ENCODE measurements at regions not wholly inside any gene's neighbourhood (a gene's known extent, or its start where the extent isn't known, plus 50 kb on each side); places are given as distances from the start of the nearest gene placed in this dataset.
"Not testable (repeated sequence)": the region's sequence is repeated elsewhere in the genome, so short reads cannot be mapped to it uniquely, and the experiment has no call there.

DNA sequence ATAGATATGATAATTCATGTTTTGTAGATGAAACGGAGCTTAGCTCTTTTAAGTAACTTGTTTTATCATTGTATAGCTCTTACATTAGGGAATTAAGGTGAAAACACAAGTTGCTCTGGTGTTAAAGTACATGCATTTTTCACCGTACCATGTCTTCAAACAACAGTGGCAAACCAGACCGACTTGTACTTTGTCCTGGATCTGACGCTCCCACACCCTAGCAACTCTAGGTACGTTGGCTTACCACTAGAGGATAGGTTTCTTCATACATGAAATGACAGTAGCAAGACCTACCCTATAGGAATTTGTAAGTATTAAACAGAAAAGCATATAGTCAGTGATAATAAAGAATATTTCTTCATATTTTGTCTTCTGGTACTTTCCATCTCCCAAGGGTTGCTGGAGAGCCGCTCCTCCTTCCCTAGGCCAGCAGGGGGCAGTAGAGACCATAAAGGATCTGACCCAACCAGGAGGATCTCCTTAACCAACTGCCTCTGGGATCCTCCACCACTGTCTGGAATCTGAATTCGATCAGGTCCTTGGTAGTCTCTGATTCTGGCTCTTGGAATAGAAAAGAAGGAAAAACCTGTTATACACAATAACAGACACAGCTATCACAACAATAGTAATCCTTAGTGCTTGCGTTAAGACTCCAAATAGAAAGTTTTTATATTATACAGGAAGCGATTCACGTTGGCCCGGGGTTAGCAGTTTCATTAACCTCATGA, 136.7 kb downstream of the CAVIN4 start:
- DNase-seq = peak; percentile 74

DNA sequence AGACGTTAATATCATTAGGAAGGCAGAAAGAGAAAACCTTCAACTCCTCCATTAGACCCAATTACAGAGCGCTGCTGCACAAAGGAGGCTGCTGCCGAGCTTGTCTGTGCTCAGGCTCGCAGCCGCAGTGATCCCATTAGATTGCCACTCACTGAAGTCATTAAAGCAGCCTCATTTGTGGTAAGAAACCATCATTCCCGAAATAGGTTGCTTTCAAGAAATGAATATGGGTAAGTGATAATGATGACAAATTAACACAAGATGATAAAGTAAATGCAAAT, 137.2 kb downstream of the CAVIN4 start:
- DNase-seq = no peak

DNA sequence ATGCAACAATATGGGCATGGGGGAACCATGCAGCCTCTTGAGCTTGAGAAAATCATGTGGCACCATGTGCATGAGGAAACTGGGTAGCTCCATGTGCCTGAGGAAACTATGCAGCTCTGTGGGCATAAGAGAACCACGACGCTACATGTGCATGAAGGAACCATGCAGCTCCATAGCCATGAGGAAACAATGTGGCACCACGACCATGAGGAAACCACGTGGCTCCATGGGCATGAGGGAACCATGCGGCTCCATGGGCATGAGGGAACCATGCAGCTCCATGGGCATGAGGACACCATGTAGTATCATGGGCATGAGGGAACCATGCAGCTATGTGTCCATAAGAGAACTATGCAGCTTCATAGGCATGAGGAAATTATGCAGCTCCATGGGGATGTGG, 140.8 kb downstream of the CAVIN4 start:
- DNase-seq = no peak

DNA sequence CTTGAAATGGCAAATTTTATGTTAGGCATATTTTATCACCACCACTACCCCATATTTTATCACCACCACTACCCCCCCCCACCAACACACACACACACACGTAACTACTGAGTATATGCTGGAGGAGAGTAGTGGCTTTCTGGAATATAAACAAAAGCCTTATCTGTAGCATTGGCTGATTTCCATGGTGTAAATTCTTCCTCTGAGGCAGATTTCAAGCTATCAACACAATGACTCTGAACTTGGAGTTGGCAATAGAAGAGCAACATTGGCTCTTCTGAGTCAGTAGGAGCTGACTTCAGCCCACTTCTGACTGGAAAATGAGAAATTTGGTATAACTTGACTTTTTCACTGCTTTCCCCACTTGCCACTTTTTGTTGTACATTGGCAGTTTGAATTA, 143.0 kb downstream of the CAVIN4 start:
- DNase-seq = no peak

DNA sequence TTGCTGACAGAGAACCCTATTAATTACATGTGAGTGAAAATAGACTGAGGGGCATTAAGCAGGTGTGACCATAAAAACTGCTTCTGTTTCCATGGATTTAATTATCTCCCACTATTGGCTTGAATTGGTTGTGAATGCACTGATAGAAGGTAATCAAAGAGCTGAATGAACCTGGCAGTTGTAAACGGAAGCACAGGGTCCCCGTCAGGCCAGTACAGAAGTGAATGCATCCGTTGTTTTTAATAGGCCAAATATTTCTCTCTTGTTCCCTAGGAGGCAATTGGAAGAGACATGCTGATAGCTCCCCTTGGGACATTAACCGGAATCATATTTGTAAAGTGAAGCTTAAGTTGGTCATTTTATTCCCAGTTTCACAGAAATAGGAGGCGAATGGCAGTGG, 147.0 kb downstream of the CAVIN4 start:
- no peak for DNase-seq

DNA sequence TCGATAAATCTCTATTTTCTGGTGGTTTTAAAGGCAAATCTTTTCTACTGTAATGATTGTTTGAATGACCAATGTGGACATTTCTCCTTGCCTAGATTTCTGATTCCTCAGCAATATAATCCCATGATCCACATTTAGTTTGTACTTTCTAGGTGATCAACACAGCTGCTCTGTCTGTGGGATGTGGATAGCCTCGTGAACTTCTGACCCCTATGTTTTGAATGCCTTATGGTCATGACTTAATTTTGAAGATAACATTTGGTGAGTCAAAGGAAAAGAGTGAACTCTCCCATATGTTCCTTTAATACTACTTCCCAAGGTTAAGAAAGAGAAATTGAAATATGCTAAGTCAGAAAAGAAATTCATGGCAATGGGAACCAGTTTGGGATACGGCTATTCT, 147.5 kb downstream of the CAVIN4 start:
- DNase-seq = no peak

DNA sequence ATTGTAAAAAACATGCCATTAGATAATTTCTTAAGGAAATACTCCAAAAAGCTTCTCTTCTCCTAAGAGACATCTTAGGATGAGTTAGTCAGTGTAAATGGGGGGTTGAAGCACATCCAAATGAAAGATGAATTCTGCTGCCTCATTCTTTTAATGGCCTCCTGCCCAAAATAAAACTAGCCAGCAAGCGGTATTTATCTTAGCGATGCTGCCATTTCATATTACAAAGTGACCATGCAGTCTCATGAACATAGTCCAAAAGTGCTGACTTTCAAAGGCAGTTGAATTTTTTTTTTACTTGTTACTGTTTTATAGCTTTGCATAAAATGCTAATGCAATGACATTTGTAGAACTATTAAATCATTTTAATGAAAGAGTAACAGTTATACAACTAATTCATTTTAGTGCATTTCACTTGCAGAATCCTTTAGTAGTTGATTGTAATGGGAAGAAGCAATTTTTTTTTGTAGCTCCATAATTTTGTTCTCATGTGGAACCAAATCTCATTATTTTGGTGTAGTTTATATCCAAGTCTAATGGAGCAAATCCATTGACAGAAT, 151.5 kb downstream of the CAVIN4 start:
- DNase-seq = no peak

DNA sequence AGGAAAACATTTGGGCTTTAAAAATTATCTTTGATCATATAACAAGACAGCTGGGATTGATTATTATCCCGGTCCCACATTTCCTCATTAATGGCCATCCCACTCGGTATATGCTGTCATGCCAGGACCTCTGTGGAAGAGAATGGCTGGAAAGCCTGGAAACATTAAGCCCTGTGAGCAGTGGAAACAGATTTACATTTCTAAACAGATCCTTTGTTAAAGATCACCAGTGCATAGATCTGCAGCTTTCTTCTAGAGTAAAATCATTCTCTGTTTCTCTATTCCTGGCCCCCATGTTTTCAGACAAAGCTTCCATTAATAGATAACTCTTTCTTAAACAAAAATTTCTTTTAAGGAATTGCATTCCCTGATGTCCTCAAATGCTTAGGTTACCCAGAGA, 152.2 kb downstream of the CAVIN4 start:
- DNase-seq = no peak

DNA sequence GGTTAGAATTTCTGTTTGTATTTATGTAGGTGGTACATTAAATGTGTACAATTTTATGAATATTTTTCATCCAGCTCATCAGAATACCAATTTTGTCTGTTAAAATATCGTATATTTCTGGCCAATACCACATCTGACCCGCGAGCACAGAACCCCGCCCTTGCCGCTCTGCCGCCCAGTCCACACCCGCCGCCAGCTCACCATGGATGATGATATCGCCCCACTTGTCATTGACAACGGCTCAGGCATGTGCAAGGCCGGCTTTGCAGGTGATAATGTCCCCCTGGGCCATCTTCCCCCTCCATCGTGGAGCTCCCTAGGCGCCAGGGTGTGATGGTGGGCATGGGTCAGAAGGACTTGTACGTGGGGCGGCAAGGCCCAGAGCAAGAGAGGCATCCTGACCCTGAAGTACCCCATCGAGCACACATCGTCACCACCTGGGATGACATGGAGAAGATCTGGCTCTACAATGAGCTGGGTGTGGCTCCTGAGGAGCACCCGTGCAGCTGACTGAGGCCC, 153.2 kb downstream of the CAVIN4 start:
- DNase-seq = no peak

DNA sequence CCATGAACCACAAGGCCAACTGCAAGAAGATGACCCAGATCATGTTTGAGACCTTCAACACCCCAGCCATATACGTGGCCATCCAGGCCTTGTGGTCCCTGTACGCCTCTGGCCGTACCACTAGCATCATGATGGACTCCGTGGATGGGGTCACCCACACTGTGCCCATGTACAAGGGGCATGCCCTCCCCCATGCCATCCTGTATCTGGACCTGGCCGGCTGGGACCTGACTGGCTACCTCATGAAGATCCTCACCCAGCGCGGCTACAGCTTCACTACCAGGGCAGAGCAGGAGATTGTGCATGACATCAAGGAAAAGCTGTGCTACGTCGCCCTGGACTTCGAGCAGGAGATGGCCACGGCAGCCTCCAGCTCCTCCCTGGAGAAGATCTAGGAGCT, 153.7 kb downstream of the CAVIN4 start:
- DNase-seq = no peak

DNA sequence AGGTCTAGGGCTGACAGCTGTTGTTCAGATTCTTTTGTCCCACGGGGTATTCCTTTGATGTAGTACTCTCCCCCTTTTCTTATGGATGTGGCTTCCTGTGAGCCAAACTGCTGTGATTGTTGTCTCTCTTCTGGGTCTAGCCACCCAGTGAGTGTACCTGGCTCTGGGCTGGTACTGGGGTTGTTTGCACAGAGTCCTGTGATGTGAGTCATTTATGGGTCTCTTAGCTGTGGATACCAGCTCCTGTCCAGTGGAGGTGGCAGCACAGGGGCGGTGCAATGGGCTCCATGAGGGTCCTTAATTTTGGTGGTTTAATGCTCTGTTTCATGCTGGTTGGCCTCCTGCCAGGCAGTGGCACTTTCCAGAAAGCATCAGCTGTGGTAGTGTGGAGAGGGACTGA, 161.3 kb downstream of the CAVIN4 start:
- DNase-seq = no peak

DNA sequence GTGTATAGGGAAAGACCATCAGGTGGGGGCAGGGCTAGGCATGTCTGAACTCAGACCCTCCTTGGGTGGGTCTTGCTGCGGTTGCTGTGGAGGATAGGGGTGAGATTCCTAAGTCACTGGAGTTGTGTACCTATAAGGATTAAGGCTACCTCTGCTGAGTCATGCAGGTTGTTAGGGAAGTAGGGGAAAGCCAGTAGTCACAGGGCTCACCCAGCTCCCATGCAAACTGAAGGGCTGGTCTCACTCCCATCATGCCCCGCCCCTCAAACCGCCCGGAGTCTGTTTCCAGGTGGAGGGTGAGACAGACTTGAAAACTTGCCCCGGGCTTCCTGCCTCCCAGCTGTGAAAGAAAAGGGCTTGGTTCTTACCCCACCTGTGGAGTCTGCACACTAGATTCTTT, 161.8 kb downstream of the CAVIN4 start:
- no peak for DNase-seq

DNA sequence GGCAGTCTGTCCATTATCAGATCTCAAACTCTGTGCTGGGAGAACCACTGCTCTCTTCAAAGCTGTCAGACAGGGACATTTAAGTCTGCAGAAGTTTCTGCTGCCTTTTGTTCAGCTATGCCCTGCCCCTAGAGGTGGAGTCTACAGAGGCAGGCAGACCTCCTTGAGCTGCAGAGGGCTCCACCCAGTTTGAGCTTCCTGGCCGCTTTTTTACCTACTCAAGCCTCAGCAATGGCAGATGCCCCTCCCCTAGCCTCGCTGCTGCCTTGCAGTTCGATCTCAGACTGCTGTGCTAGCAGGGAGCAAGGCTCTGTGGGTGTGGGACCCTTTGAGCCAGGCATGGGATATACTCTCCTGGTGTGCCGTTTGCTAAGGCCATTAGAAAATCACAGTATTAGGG, 171.1 kb downstream of the CAVIN4 start:
- not testable (repeated sequence) for DNase-seq

DNA sequence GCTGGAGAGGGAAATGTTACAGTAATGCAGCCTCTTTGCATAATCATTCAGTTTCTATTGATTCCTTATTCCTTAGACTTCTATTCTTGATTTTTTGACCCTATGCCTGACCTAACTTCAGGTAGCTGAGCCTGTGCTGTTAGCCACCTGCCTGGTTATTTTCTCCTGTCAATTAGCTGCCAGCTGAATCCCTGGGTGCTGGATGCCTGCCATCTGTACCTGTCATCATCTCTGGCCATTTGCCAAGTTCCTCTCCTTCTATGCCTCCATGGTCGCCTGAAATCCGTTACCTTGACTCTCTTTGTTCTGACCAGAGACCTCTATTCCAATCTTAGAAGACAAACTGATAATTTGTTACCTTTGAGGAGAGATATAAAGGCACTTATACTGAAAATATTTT, 178.3 kb downstream of the CAVIN4 start:
- DNase-seq = no peak

DNA sequence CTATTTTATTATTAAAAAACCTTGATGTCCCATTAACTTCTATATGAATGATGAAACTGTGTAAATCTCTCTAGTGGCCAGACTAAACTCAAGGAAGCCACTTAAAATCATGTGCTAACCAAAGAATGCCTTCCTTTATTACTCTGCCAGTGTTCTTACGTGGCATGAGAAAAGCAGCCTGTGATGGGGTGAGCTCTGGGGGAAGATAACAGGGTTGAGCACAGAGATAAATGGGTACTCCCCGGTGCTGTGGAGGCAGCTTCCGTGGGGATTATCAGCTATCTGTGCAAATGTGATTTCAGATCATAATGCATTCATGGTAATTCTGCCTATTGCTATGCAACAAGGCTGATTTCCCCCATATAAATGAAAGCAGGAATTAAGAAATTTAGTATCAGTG, 181.3 kb downstream of the CAVIN4 start:
- DNase-seq = no peak

DNA sequence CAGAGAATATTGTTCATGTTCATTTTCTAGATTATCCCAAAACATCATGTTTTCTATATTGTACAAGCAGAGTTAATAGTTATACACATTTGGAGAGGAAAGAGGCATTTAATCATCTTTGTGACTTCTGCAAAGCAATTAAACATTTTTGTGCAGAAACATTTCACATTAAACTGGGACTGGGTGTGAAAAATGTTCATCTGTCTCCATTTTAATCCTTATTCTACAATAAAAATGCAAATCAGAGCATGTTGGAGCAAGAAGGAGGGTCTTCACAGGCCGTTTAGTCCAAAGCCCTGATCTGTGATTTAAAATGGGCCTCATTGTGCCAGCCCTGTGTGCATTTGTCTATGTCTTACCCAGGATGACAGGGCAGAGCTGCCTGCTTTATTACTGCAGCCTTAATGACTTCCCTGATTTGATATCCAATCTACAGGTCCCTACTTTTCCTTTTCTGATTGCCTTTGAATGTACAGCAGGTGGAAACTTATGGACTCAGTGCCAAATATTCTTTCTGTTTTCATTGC, 183.5 kb downstream of the CAVIN4 start:
- no peak for DNase-seq

DNA sequence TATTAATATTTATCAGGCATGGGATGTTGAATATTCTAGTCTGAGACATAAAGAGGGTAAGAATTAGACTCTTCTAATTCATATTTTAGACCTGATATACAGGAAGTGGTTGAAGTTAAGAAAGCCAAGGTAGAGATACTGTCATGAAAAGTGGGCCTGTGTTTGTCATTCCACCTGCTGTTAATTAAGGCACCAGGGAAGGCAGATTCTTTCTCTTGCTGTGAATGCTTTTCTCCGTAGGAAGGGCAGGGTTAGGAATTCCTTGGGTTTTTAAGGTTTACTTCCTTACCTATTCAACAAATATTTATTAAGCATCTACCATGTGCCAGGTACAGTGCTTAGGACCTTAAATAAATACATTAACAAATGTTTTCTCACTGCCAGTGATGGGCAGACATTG, 196.4 kb downstream of the CAVIN4 start:
- DNase-seq = no peak

DNA sequence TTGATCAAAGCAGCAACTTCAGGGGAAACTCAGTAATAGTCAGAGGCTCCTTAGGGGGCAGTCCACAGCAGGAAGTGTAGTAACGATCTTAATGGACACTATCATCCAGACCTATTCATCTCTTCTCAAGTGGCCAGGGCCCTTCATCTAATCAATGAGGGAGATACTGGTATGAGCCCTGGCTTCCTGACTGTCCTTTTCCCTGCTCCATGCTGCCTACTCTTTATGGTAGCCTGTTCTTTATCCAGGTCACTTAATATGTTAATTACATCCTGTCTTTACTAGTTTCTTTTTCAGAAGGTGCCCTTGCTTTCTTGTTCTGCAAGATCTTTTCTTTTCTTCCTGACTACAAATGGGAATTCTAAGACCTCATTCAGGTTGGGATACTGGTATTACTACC, 197.1 kb downstream of the CAVIN4 start:
- DNase-seq = no peak

DNA sequence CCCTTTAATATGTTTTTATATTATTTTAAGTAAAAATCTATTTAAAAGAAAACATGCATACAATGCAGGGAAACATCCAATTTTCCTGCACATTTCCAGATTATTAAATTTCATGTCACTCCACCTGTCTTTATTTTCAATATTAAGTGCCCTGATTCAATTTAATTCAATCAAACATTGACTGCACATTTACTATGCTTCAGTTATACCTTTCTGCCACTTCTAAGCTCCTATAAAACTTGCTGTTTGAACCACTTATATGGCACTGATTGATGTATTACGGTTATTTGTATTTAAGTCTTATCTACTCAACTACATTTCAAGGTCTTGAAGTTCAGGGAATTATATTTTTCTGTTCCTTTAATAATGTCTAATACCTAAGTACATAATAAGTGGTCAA, 198.0 kb downstream of the CAVIN4 start:
- no peak for DNase-seq

DNA sequence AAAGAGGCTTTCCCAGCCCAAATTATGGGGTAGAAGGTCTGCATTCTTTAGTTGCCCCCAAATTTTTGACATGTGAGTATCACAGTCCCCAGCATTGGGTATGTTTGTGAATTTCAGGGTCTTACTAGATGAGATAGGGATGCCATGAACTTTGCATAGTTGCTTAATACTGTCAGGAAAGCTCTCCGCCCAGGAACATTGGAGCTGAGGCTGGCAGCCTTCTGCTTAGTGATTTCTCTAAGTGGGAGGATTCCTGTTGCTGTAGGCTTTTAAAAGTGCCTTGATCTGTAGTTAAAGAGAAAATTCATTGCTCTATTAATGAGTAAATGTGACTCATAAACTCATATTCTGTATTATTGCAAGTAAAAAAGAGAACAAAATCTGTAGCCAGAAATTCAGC, 206.9 kb downstream of the CAVIN4 start:
- no peak for DNase-seq

DNA sequence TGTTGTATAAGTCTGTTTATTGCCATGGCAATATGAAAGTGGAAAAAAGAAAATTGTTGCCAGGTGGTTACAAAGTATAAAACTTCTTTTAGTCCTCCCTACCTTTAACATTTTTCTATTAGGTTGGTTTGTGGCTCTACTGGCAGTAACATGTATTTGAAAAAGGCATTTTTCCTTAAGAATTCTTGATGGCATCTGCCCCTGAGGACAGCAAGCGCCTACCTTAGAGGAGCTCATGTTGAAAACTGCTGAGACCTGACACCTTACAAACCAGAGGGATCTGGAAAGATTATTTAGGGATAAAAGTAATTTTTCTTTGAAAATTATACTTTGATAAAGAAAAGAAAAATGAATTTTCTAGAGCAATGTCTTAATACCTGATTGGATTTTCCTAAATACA, 208.1 kb downstream of the CAVIN4 start:
- no peak for DNase-seq

DNA sequence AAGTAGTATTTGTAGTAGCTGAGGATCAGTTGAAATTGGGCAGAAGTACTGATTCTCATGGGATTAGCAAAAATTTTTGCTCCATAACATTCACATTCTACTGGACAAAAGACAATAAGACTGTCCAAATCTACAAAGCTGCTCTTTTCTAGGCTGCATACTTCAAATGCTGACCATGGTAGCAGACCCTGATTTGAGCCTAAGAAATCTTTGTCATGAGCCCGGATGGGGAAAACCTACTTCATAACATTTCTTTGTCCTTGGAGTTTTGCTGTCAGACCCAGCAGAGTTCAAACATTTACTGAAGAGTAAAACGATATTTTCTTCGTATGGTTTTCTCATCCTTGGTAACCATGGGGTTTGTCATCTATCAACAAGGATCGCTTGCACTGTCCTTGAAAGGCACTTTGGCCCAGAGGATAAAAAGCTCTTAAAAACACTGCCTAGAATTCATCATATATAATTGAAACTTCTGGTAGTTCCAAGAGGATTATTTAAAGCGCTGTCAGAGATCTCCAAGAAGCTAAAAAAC, 216.9 kb downstream of the CAVIN4 start:
- no peak for DNase-seq

DNA sequence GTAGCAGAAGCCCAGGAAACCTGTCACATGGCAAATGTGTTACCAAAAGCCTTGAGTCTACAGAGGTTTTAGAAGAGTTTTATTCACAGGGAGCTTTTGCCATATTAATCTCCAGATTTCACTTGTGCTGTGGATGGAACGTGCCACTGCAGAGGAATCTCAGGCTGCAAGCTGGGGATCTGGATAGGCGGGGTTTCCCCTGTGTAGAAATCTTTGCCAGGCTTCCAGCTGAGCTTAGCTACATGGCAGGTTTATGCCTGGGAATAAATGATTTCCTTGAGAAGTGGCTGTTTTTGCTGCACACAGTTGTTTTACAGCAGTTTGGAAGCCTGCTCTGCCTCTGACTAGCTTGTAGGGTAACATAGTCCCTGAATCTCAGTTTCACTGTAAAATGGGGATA, 224.6 kb upstream of the PLPPR1 start:
- no peak for DNase-seq

DNA sequence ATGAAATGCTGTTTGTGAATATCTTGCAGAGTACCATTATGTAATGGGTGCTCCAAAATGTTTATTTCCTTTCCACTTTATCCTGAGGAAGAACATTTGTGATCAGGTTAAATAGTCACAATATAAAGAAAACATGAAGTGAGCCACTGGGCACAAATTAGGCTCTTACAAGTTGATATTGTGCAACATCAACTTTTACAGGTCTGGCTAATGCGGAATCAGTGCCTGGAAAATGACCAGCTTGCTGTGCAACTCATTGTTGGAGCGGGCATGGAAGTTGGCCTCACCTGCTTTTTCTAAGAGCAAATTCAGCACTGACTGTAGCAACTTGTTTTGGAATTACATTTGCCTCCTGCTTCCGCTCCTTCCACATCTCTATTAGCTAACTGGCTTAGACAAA, 216.9 kb upstream of the PLPPR1 start:
- DNase-seq = no peak

DNA sequence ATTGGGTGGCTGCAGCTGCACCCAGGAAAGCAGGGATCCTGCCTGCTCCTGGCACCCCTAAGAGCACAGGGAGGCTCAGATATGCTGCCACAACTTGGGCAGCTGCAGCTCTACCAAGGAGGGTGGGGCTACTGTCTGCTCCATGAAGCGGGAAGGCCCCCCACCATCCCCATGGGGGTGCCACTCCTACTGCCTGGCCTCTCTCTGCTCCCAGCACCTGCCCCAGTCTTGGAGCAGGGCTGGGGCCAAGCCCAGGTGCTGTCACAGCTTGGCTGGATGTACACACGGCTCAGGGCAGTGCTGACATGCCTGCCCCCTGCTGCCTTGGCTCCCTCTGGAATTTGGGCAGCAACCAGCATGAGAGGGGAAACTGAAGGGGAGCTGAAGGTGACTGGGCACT, 214.7 kb upstream of the PLPPR1 start:
- DNase-seq = no peak

All from femur (tissue), 1 donor.